ENCODE measurements at regions not wholly inside any gene's neighbourhood (a gene's known extent, or its start where the extent isn't known, plus 50 kb on each side); places are given as distances from the start of the nearest gene placed in this dataset.

DNA sequence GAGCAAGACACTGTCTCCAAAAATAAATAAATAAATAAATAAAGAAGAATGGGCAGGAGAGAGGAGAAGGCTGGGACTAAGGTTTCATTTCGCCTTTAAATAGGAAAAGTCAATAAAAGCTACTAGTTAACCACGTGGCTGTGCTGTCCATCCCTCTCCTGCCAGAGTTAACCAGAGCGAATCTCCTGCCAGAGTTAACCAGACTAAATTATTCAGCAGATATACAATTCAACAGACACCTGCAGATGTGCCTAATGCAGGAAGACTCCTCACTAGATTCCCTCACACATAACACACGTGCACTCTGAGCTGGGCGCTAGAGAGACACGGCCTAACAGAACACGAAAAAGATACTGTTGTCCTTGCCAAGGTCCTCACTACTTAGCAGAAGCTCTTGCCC, 156.1 kb downstream of the IGLL1 start:
- TF ChIP-seq, protein P1, sequence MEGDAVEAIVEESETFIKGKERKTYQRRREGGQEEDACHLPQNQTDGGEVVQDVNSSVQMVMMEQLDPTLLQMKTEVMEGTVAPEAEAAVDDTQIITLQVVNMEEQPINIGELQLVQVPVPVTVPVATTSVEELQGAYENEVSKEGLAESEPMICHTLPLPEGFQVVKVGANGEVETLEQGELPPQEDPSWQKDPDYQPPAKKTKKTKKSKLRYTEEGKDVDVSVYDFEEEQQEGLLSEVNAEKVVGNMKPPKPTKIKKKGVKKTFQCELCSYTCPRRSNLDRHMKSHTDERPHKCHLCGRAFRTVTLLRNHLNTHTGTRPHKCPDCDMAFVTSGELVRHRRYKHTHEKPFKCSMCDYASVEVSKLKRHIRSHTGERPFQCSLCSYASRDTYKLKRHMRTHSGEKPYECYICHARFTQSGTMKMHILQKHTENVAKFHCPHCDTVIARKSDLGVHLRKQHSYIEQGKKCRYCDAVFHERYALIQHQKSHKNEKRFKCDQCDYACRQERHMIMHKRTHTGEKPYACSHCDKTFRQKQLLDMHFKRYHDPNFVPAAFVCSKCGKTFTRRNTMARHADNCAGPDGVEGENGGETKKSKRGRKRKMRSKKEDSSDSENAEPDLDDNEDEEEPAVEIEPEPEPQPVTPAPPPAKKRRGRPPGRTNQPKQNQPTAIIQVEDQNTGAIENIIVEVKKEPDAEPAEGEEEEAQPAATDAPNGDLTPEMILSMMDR (IDR thresholded peaks at IDR 0.05) = no peak
- TF ChIP-seq POLR2AphosphoS5 (IDR thresholded peaks at IDR 0.05; ENCODE audit: low read depth, low read length) = no peak
- TF ChIP-seq, protein P2, sequence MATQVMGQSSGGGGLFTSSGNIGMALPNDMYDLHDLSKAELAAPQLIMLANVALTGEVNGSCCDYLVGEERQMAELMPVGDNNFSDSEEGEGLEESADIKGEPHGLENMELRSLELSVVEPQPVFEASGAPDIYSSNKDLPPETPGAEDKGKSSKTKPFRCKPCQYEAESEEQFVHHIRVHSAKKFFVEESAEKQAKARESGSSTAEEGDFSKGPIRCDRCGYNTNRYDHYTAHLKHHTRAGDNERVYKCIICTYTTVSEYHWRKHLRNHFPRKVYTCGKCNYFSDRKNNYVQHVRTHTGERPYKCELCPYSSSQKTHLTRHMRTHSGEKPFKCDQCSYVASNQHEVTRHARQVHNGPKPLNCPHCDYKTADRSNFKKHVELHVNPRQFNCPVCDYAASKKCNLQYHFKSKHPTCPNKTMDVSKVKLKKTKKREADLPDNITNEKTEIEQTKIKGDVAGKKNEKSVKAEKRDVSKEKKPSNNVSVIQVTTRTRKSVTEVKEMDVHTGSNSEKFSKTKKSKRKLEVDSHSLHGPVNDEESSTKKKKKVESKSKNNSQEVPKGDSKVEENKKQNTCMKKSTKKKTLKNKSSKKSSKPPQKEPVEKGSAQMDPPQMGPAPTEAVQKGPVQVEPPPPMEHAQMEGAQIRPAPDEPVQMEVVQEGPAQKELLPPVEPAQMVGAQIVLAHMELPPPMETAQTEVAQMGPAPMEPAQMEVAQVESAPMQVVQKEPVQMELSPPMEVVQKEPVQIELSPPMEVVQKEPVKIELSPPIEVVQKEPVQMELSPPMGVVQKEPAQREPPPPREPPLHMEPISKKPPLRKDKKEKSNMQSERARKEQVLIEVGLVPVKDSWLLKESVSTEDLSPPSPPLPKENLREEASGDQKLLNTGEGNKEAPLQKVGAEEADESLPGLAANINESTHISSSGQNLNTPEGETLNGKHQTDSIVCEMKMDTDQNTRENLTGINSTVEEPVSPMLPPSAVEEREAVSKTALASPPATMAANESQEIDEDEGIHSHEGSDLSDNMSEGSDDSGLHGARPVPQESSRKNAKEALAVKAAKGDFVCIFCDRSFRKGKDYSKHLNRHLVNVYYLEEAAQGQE (IDR thresholded peaks at IDR 0.05; ENCODE audit: insufficient read depth in 1 of 2, low read depth in 2 of 2, low read length in 1 of 2) = no peak
